Posterior cingulate gyrus (tissue), 11 donors: ENCODE measurements at regions not wholly inside any gene's neighbourhood (a gene's known extent, or its start where the extent isn't known, plus 50 kb on each side); places are given as distances from the start of the nearest gene placed in this dataset.
"Not testable (repeated sequence)": the region's sequence is repeated elsewhere in the genome, so short reads cannot be mapped to it uniquely, and the experiment has no call there.

Experiments used
- DNase-seq, 10 donors: peaks; one replicate each; pipeline versions ENCODE4 v3.0.0 to v3.0.0-alpha.2; 2020 to 2021; ENCODE audit warnings: mixed read lengths in 3 of 10
- intact Hi-C: fragments of 100-400 bp; cut with DNase I; formaldehyde crosslinking; loops from one replicate; pipeline ENCODE4 v1.15.1; 2023

DNA sequence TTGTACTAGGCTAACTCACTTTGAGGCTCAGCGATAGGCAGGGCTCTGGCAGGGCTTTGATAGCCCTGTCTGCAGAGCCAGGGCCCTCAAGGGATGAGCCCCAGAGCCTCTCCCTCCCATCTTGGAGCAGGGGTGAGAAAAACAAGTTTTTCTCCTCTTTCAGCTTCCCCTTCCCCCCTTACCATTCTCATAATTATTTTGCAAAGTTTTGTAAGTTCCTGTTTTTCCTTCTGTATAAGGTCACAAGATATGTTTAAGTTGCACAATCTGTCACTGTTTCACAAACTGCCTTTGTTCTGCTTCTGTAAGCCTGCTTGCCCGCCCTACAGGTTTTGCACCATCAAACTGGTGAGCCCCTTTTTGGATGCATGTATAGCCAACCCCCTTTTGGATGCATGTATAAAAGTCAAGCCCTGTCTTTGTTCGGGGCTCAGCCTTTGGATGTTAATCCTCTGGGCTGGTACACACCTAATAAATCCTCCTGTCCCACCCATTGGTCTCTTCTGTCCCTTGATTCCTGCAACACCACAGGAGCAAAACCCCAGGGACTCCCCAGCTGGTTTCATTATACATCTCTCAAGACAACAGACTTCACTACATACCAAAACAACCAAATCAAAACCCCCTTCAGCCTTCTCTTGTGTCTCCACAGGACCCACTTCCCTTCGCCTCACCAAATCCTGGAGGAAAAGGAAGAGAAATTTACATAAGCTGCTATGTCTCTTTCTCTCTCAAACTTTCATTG, 52.5 kb upstream of the RESF1 start:
- intact Hi-C loops = no loop called here
- DNase-seq = no peak

DNA sequence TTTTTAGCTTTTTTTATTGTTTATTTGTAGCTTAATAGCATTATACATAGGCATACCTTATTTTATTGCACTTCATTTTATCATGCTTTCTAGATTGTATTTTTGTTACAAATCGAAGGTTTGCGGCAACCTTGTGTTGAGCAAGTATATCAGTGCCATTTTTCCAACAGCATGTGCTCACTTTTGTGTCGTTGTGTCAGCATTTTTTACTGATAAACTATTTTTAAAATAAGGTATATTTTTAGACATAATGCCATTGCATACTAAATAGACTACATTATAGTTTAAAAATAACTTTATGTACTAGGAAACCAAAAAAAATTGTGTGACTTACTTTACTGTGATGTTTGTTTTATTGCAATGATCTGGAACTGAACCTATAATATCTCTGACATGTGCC, 56.2 kb upstream of the RESF1 start:
- intact Hi-C loops = no loop called here
- DNase-seq = no peak

DNA sequence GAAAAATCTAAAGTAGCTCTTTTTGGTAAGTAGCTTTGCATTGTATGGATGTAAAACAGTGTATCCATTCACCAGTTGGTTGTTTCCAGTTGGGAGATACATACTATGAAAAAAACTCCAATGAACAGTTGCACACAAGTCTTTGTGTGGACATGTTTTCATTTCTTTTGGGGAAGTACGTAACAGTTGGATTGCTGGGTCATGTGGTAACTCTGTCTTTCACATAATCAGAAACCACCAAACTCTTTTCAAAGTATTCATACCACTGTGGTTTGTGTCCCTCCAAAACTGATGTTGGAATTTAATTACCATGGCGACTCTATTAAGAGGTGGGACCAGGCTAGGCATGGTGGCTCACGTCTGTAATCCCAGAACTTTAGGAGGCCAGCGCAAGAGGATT, 58.9 kb upstream of the RESF1 start:
- no peak for DNase-seq
- intact Hi-C loops = no loop called here

DNA sequence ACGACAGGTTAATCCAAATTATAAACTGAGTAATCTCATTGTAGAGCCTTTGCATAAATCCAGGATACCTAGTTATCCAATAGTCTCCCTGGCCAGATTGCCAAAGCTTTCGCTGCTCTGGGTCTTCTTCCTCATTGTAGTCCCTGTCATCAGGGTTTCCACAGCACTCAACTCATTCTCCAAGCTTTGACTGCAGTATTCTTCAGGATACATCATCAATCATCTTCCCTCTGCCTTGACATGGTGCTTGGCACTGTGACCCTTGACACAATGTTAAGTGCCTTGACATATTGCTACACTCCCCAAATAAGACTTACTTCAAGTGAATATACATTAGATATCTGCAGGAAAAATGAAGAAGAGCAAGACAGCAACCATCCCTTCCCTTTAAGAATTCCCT, 60.1 kb upstream of the RESF1 start:
- no peak for DNase-seq
- intact Hi-C loops = no loop called here

DNA sequence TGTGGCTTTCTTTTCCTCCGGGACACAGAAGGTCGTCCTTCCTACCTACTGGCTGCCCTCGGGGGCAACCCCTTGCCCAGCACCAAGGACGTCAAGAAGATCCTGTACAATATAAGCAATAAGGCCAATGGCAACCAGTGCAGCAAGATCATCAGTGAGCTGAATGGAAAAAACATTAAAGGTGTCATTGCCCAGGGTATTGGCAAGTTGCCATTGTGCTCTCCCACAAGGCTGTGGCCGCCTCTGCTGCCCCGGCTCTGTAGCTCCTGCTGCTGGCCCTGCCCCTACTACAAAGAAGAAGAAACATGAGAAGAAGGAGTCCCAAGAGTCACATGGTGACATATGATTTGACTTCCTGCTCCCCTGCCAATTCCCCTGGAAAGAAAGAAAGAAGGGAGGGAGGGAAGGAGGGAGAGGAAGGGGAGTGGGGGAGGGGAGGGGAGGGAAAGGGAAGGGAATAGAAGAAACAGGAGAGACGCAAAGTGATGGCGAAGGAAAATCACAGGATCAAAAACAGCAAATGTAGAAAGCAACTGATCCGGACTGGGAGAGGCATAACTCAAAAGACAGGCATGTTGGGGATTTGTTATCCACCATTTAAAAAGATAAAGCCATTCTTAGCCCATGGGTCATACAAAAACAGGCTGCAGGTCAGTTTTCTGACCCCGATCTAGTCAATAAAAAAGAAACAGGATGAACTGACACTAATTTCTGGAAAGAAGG, 61.3 kb upstream of the RESF1 start:
- no peak for DNase-seq
- intact Hi-C loops = no loop called here

- intact Hi-C loops = not testable (repeated sequence)
These were observed 62.1 kb upstream of the RESF1 start for GRCh38 chr12:31897092-31897491.

GRCh38 chr12:31896514-31897039, 62.6 kb upstream of the RESF1 start:
- intact Hi-C loops = no loop called here
- no peak for DNase-seq

More at GRCh38 chr12:31897092-31897491, 62.1 kb upstream of the RESF1 start:
- not testable (repeated sequence) for DNase-seq

- intact Hi-C loops = no loop called here
- DNase-seq = no peak
These were observed 63.6 kb upstream of the RESF1 start for GRCh38 chr12:31895449-31896150.

GRCh38 chr12:31890295-31891285, 68.6 kb upstream of the RESF1 start:
- intact Hi-C loops = no loop called here

GRCh38 chr12:31887109-31887811, 72.0 kb upstream of the RESF1 start:
- DNase-seq = no peak
- intact Hi-C loops = no loop called here

More at GRCh38 chr12:31890295-31891285, 68.6 kb upstream of the RESF1 start:
- no peak for DNase-seq

DNA sequence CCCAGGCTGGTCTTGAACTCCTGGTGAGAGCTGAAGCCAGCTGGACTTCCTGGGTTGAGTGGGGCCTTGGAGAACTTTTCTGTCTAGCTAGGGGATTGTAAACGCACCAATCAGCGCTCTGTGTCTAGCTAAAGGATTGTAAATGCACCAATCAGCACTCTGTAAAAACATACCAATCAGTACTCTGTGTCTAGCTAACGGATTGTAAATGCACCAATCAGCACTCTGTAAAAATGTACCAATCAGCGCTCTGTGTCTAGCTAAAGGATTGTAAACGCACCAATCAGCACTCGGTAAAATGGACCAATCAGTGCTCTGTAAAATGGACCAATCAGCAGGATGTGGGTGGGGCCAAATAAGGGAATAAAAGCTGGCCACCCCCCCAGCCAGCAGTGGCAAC, 76.5 kb upstream of the RESF1 start:
- DNase-seq, intact Hi-C loops: not testable (repeated sequence)

- DNase-seq = no peak
- intact Hi-C loops = no loop called here
These were observed 78.9 kb upstream of the RESF1 start for GRCh38 chr12:31880340-31880739.

DNA sequence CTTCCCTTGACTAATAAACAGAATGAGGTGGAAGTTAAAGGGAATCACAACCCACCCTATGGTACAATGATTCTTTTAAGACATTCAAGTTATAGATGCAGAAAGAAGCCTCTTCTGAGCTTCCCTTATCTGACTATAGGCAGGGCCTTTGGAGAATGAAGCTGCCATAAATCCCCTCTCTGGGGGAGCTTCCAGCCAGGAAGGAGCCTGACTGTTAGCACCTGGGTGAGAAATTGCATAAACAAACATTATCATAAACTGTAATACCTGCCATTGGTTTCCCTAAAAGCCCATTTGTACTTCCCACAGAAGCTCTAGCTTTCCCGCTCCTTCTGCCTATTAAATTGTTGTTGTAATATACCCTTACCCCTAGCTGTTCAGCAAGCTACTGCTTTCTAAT, 81.3 kb upstream of the RESF1 start:
- DNase-seq = no peak
- intact Hi-C loops = no loop called here

DNA sequence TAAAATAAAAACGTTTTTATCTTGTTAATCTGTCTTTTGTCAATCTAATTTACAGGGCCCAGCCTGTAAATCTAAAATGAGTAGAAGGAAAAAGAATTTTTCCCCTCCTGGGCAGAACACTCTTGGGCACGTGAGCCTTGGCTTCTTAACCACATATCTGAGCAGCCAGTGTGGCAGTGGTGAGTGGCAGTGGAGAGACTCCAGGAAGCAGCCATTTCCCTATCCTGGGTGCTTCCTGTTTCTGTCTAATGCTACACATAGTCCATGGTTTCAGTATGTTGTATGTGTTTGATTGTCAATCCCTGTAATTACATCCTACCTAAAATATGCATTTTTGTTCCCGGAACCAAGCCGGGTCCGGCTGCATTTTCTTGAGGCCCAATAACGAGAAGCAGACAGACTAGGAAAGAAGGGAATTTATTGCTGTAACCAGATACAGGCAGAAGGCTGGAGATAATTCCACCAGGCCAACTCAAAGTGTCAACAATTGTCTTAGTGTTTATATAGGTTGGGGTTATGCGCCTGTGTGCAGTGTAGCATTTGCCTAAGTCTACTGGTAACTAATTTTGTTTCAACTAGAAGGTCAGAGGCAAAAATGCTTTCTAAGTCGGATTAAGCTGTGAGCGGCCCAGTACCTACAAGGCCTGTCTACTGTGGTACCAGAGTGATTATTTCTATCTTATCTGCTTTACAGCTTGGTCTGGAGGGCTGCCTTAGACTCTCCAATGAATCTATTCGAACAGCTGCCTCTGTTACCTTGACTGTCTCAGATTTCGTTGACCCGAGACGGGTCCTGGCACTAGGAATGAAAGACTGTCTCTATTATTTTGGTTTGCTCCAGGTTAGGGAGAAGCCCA, 82.4 kb upstream of the RESF1 start:
- intact Hi-C loops = no loop called here
- no peak for DNase-seq

GRCh38 chr12:31875609-31875964, 83.6 kb upstream of the RESF1 start:
- DNase-seq = no peak
- intact Hi-C loops = no loop called here

DNA sequence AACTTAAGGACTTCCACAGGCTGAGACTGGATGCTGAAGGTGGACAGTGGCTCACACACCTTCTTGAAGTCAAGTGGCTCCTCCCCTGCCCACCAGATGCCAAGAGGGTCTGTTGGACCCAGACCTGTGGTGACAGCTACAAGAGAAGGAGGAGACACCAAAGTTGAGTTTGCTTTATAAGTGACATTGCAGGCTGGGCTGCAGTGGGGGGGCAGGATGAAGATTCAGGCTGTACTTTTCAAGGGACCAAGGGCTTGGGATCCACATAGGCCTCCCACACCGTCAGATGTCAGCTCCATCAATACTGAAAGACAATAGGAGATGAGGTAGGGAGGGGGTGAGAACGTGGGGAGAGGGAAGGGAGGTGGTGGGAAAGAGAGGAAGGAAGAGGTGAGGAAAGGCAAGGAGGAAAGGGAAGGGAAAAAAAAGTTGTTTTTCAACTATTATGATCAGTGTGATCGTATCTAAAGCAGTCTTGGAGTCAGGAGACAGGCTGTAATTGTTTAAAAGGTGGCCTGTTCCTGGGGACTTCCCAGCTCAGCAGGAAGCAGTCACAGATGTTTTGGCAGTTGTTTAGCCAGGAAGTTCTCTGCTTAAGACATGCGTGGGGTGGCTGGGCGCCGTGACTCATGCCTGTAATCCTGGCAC, 84.1 kb upstream of the RESF1 start:
- peak in 2 of 10 donors; percentile 16 to 77 for DNase-seq
- intact Hi-C loops = no loop called here

GRCh38 chr12:31872831-31873604, 86.2 kb upstream of the RESF1 start:
- no peak for DNase-seq
- intact Hi-C loops = no loop called here
